ENCODE measurements at regions not wholly inside any gene's neighbourhood (a gene's known extent, or its start where the extent isn't known, plus 50 kb on each side); places are given as distances from the start of the nearest gene placed in this dataset.

DNA sequence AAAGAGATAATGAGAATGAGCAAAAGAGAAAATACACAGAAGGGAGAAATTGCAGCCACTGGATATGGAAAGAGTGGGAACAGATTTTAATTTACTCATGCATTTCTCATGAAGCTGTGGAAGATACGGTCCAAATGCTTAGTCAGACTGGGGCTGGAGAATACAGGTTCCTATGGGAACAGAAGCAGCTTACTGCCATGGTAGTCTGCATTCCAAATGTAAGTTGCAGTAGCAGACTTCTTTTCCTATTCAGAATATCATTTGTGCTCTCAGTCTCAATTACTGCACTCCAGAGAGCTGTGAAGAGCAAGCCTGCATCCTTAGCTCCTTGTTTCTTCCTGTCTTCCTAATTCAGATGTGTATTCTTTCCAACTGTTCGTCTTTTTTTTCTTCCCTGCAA is 190.8 kb upstream of the TMEM196 start:
- BruUV-seq (replicated peaks), result no TSS peak
- POLR2A ChIA-PET (ENCODE audit: low non-redundant PET), result no interaction called here
- intact Hi-C loops (cut with micrococcal nuclease; ENCODE audit: unreplicated experiment), result no loop called here
- Histone ChIP-seq H3K27me3 (replicated peaks; ENCODE audit: insufficient read depth, low read depth, low read length, poor library complexity) (peaks cover 3% of the 10 kb centered on the region), H3K4me1 (ENCODE audit: insufficient read depth, low read length, poor library complexity, severe bottlenecking) (no peaks in the 10 kb centered on the region), H3K27ac (ENCODE audit: low read depth, low read length, poor library complexity, severe bottlenecking) (no peak overlapping the region), H3K4me3 (ENCODE audit: low read depth, low read length, poor library complexity, severe bottlenecking) (no peak overlapping the region), H3K9me3 (ENCODE audit: low read depth, low read length, poor library complexity, severe bottlenecking) (no peaks in the 10 kb centered on the region), H3K36me3 (ENCODE audit: insufficient read depth, low read length, poor library complexity, severe bottlenecking) (no peaks in the 10 kb centered on the region)
- CTCF ChIA-PET, result no interaction called here
- DNase-seq (ENCODE audit: low spot score), result no peak
- TF ChIP-seq, protein P1, sequence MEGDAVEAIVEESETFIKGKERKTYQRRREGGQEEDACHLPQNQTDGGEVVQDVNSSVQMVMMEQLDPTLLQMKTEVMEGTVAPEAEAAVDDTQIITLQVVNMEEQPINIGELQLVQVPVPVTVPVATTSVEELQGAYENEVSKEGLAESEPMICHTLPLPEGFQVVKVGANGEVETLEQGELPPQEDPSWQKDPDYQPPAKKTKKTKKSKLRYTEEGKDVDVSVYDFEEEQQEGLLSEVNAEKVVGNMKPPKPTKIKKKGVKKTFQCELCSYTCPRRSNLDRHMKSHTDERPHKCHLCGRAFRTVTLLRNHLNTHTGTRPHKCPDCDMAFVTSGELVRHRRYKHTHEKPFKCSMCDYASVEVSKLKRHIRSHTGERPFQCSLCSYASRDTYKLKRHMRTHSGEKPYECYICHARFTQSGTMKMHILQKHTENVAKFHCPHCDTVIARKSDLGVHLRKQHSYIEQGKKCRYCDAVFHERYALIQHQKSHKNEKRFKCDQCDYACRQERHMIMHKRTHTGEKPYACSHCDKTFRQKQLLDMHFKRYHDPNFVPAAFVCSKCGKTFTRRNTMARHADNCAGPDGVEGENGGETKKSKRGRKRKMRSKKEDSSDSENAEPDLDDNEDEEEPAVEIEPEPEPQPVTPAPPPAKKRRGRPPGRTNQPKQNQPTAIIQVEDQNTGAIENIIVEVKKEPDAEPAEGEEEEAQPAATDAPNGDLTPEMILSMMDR (conservative IDR thresholded peaks at IDR 0.05; ENCODE audit: low read depth, low read length), result no peak
- no peak for TF ChIP-seq EZH2 (IDR thresholded peaks at IDR 0.05; ENCODE audit: borderline replicate concordance, low read depth, low read length, poor library complexity, severe bottlenecking)

DNA sequence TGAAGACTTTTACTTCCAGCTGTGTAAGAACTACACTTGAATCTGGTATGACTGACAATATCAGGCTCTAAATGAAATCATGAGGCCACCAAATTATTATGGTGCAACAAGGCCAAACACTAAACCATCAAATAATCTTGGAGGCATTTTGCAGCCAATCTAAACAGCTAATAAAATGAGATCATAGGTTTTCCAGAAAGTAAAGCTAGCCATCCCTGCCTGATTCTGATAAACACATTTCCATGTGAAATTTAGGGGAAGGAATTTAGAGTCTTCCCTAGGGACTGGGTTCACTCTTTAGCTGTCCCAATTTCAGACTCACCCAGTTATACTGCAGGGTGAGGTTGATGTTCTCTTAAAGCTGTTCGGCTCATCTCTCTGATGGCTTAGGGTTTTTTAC is 190.3 kb upstream of the TMEM196 start:
- peaks cover 3% of the 10 kb centered on the region for H3K27me3 ChIP-seq (replicated peaks; ENCODE audit: insufficient read depth, low read depth, low read length, poor library complexity)
- H3K27ac ChIP-seq (ENCODE audit: low read depth, low read length, poor library complexity, severe bottlenecking), result no peak overlapping the region
- H3K36me3 ChIP-seq (ENCODE audit: insufficient read depth, low read length, poor library complexity, severe bottlenecking), result no peaks in the 10 kb centered on the region
- CTCF ChIA-PET, result no interaction called here
- no TSS peak for BruUV-seq (replicated peaks)
- H3K4me1 ChIP-seq (ENCODE audit: insufficient read depth, low read length, poor library complexity, severe bottlenecking), result no peaks in the 10 kb centered on the region
- no peak for DNase-seq (ENCODE audit: low spot score)
- POLR2A ChIA-PET (ENCODE audit: low non-redundant PET), result no interaction called here
- TF ChIP-seq, protein P1 (conservative IDR thresholded peaks at IDR 0.05; ENCODE audit: low read depth, low read length), result no peak
- TF ChIP-seq EZH2 (IDR thresholded peaks at IDR 0.05; ENCODE audit: borderline replicate concordance, low read depth, low read length, poor library complexity, severe bottlenecking), result no peak
- H3K4me3 ChIP-seq (ENCODE audit: low read depth, low read length, poor library complexity, severe bottlenecking), result no peak overlapping the region
- intact Hi-C loops (cut with micrococcal nuclease; ENCODE audit: unreplicated experiment), result no loop called here
- no peaks in the 10 kb centered on the region for H3K9me3 ChIP-seq (ENCODE audit: low read depth, low read length, poor library complexity, severe bottlenecking)

DNA sequence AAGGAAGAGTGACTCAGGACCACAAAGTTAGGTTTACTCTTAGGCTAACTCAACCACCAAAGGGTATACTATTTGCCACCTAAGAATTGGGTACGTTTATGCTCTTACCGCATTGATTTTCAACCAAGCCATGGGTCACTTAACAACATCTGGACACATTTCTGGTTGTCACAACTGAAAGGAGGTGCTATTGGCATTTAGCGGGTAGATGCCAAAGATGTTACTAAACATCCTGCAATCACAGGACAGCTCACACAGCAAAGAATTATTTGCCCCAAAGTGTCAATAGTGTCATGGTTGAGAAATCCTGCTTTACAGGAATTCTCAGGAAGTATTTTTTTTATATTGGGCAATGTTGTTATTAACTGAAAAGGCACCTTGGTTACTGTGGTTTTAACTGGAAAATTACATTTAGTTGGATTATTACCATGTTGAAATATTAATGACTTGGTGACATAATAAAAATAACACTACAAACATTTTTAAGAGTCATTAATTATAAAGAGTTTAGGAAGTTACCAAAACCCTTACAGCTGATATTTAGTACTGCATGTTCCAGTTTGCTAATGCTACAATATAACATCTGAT is 185.0 kb upstream of the TMEM196 start:
- H3K4me3 ChIP-seq (ENCODE audit: low read depth, low read length, poor library complexity, severe bottlenecking), result no peak overlapping the region
- peaks cover 3% of the 10 kb centered on the region for H3K27me3 ChIP-seq (replicated peaks; ENCODE audit: insufficient read depth, low read depth, low read length, poor library complexity)
- no peaks in the 10 kb centered on the region for H3K36me3 ChIP-seq (ENCODE audit: insufficient read depth, low read length, poor library complexity, severe bottlenecking)
- CTCF ChIA-PET, result no interaction called here
- POLR2A ChIA-PET (ENCODE audit: low non-redundant PET), result no interaction called here
- no peak for DNase-seq (ENCODE audit: low spot score)
- H3K4me1 ChIP-seq (ENCODE audit: insufficient read depth, low read length, poor library complexity, severe bottlenecking), result no peaks in the 10 kb centered on the region
- TF ChIP-seq EZH2 (IDR thresholded peaks at IDR 0.05; ENCODE audit: borderline replicate concordance, low read depth, low read length, poor library complexity, severe bottlenecking), result no peak
- TF ChIP-seq, protein P1 (conservative IDR thresholded peaks at IDR 0.05; ENCODE audit: low read depth, low read length), result no peak
- H3K27ac ChIP-seq (ENCODE audit: low read depth, low read length, poor library complexity, severe bottlenecking), result no peak overlapping the region
- intact Hi-C loops (cut with micrococcal nuclease; ENCODE audit: unreplicated experiment), result no loop called here
- H3K9me3 ChIP-seq (ENCODE audit: low read depth, low read length, poor library complexity, severe bottlenecking), result no peaks in the 10 kb centered on the region
- no TSS peak for BruUV-seq (replicated peaks)
